GM18868 (cell line): ENCODE measurements at regions not wholly inside any gene's neighbourhood (a gene's known extent, or its start where the extent isn't known, plus 50 kb on each side); places are given as distances from the start of the nearest gene placed in this dataset.

ENCODE experiments used
- ATAC-seq: cut with Tn5 transposase; IDR thresholded peaks from one replicate; pipeline ENCODE4 v1.9.1; 2021; ENCODE audit warnings: mild to moderate bottlenecking, moderate library complexity; ENCODE audit not compliant: unreplicated experiment

DNA sequence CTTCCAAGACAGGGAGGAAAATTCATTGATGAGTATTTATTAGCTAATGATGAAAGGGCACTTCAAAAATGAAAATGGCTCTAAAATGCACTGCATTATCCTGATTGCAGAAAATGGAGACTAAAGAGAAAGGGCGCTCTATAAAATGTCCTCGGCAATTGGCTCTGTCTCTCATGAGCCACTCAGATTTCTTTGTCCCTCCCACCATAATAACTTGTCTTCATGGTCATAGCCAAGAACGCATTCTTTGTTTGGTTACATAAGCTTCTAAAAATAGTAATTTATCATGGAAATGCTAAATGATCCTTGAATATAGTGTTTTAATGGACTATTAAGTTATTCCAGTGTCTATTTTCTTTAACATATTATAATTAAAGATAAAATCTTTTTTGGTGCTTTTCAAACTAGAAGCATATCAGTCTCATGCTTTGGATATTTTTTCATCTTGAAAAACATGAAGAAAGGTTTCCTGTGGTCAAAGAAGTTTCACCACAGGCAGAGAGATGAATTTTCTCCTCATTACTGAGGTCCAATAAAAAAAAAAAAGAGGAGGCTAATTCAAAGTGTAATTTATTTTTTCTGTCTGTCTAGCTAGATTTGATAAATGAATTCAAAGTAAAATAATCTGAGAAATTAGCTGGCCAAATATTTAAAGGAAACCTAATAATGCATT, 238.1 kb upstream of the BLID start:
- ATAC-seq: no peak

DNA sequence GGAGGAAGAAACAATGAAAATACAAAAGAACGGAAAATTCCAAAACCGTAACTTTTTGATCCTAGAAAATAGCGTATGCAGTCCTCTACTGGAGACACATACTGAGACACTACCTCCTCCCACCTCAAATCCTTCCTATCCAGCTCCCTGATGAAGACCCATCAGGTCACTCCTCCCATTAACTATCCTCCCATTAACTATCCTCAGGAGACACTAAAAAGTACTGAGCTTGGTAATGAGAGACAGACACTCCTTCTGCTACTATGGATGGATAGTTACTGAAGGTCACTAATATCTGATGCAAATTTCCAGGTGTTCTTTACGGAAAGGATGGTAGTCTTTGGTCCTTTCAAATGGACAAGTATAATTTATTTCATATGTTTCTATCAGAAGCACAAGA, 237.5 kb upstream of the BLID start:
- ATAC-seq: no peak

DNA sequence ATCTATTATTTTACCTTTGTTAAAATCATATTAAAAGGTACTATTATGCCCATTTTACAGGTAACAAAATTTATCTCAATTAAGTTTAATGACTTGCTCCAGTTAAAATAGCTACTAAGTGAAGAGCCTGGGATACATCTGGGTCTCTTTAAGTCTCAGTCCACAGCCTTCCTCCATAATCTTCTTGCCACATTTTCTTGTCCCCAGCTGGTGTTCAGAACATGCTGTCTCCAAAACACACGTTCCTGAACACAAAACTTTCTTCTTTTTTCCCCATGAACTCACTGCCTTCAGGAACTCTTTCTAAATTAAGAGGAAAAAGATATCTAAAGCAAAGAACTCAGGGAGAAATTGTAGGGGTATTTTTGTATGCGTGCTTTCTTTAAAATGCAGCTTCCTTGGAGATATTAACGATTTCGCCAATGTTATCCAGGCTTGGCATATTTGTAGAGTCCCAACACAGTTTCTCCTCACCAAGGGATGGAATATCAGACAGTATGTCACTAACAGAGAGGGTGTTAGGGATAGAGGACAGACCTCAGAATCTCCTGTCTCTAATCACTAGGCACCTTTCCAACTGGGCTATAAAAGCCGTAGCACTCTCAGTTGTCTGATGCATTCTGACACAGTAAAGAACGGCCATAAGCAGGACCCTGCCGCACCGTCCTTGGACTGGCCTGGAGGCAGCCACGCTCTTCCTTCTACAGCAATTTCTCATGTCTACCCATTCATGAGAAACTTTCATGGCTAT, 232.8 kb upstream of the BLID start:
- no peak for ATAC-seq

GRCh38 chr11:122346006-122346405, 230.0 kb upstream of the BLID start:
- no peak for ATAC-seq

- ATAC-seq: no peak
Observed at GRCh38 chr11:122345586-122345985, 229.6 kb upstream of the BLID start.

DNA sequence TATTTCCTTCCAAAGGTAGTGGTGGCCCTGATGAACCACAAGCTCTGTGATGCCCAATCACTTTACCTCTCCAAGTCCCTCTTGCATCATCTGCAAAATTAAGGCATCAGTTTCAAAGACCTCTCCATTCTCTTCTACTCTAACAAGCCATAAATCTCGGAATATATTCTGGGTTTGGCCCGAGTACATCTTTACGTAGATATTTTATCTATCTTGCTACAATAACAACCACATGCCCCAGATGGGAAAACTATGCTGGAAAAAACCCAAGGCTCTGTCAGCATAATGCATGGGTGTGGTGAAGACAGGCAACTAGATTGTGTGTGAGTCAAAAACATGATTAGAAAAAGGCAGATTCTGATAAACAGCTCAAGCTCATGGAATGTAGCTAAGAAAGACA, 228.2 kb upstream of the BLID start:
- ATAC-seq: no peak

- no peak for ATAC-seq
Observed at GRCh38 chr11:122343210-122343609, 227.2 kb upstream of the BLID start.

DNA sequence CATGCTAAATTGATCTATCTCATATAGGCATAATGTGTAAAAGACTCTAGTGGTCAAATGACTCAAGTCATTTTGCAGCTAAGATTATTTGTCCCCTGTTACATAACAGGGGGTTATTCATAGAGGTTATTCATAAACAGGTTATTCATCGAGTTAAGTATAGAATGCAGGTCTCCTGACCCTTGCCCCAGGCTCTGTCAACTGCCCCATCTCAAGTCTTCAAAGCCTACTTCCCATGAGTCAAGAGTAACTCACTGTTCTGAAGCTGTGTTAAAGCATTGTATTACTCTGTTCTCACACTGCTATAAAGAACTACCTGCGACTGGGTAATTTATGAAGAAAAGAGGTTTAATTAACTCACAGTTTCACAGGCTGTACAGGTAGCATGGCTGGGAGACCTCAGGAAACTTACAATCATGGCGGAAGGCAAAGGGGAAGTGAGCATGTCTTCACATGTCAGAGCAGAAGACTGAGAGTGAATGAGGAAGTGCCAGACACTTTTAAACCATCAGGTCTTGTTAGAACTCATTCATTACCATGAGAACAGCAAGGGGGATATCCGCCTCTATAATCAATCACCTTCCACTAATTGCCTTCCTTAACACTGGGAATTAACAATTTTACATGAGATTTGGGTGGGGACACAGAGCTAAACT, 226.2 kb upstream of the BLID start:
- ATAC-seq: no peak

DNA sequence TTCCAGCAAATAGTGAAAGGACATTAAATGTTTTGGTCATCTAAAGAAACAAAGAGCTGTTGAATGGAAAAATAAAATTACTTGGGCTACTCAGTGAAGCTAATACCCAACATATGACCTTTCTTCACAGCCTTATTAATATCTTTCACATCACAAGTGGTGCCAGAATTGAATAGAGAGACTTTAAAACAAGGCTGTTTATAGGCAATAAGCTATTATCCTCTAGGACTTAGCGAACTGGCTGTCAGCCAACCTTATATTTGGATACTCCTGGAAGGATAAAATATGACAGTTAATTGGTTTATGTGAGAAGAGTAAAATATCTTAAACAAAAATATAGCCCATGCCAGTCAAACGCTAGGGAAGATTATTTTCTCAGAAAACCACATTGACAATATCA, 225.5 kb upstream of the BLID start:
- ATAC-seq: no peak

GRCh38 chr11:122340607-122341290, 224.7 kb upstream of the BLID start:
- ATAC-seq: no peak

GRCh38 chr11:122339436-122340060, 223.5 kb upstream of the BLID start:
- no peak for ATAC-seq

DNA sequence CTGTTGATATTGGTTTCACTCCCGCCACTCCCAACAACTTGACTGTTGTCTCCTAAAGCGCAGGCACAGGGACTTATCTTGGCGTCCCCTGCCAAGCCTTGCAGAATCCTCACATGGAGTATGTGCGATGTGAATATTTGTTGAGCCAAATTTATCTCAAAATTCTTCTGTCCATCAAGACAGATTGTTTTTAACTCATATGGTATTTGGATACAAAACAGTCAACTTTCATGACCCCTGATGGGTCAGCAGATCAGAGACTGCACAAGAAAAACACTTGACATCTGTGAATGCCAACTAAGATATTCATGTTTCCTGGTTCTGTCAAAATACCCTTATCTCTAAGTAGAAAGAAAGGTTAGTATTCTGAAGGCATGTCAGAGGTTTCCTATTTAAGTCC, 221.7 kb upstream of the BLID start:
- ATAC-seq: no peak

- no peak for ATAC-seq
Observed at GRCh38 chr11:122337241-122337640, 221.2 kb upstream of the BLID start.

DNA sequence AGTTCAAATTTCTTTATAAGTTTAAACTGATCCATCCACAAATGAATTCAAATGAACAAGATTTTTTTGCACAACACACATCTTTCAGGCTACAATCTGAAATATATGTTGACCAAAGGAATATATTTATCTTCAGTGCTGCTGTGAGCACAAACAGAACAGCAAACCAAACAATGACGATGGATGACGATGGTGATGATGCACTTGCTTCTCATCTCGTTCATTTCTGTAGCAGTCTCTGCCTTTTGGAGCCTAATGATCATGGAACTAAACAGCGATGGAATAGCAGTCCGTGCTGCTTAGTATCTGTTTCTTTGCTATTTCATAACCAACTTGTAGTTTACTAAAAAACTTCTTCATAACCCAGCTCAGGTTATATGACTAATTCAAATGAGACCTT, 220.7 kb upstream of the BLID start:
- ATAC-seq: no peak

DNA sequence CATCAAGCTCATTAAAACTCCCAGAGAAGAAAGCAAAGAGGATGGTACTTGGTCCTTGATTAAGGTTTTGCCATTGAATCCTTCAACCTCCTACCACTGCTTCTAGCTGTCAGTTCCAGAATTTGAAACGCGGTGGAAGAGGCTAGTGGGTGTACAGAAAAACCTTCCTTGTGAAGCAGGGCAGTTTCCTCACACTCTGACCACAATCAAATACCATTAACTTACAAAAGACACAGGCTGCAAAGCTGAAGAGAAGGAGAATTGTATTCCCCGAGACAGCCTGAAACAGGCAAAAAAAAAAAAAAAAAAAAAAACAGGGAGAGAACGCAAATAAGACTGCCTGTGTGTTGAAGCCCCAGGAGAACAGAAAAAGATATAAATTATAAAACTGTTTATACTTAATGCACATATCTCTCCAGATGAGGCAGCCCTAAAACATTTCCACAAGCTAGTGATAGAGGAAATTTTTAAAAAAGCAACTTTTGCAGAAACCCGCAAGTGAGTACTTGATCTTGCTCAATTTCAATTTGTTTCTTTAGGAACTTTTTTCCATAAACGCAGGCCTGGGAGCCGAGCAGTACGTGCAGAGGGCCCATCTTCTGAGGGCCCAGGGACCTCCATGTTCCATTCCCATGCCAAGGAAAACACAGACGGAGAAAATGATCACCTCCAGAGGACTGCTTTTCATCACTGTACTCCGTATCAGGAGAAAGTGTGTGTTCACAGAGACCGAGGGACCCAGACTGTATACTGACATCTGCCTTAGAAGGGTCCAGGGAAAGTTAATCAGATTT, 218.7 kb upstream of the BLID start:
- ATAC-seq: no peak

DNA sequence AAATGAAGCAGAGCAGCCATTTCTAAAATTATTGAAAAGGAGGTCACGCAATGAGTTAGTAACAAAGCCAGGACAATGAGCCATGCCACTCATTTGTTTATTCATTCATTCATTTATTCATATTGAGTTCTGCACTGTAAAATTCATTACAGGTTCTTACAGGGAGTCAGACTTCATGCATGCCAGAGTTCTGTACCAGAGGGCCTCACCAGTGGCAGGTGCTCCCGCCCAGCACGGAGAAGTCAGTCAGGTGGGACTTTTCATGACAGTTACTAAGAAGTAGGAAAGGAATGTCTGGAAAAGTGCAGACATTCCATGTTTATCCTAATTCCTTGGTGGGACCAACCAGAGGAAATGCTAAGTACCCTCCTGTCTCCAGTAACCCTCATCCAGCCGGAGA, 217.5 kb upstream of the BLID start:
- ATAC-seq: no peak

DNA sequence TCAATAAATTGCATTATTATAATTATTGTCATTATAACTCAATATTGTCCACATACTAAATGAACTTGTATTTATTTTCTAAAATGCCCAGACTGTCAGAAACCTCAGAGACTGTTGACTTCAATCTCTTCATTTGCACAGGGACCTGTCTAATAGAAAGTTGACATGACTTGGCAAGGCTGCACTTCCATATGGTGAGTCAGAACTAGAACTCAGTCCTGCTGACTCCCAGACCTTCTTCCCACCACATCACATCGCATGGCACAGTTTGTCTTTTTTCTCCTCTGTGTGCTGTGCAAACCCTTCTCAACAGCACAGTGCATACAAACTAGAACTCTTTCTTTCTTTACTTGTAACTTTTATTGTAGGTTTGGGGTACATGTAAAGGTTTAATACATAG, 215.1 kb upstream of the BLID start:
- ATAC-seq: no peak

GRCh38 chr11:122330279-122330965, 214.4 kb upstream of the BLID start:
- ATAC-seq: no peak

DNA sequence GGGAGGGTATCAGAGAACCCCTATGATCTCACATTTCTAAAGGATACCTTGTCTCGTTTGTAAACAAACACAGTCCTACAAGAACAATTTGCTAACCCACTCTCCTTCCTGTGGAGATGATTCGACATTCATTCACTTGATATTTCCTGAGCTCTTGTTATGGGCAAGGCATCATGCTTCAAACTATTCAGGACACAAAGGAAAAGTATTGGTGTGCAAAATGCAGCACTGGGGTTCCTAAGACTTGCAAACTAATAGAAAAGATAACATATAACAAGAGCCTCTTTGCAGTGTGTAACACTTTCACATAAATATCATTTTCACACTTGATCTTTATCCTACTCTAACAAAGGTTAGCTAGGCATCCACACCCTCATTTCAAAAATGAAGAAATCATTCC, 211.5 kb upstream of the BLID start:
- ATAC-seq: no peak
